ENCODE measurements at regions not wholly inside any gene's neighbourhood (a gene's known extent, or its start where the extent isn't known, plus 50 kb on each side); places are given as distances from the start of the nearest gene placed in this dataset.
"Not testable (repeated sequence)": the region's sequence is repeated elsewhere in the genome, so short reads cannot be mapped to it uniquely, and the experiment has no call there.

GRCh38 chr6:135555550-135555949 lies 58.0 kb upstream of the AHI1 start:
- DNase-seq (peak in 1 of 3 donors; percentile 2), ATAC-seq (ENCODE audit: insufficient read depth, low FRiP score) (no peak)

GRCh38 chr6:135557582-135557981 lies 60.0 kb upstream of the AHI1 start:
- no peaks in the 10 kb centered on the region for H3K9me3 ChIP-seq (ENCODE audit: control insufficient read depth in 4 of 4, insufficient read depth in 3 of 4, low read length in 3 of 4)
- H3K9ac ChIP-seq (ENCODE audit: insufficient read depth in 1 of 2, low read length in 2 of 2): no peak overlapping the region
- H3K27me3 ChIP-seq (ENCODE audit: control insufficient read depth in 3 of 3, insufficient read depth in 3 of 3, low read length in 2 of 3): no peaks in the 10 kb centered on the region
- no peak overlapping the region for H3K4me3 ChIP-seq
- no peaks in the 10 kb centered on the region for H3K4me1 ChIP-seq (ENCODE audit: control insufficient read depth in 5 of 5, insufficient read depth in 5 of 5, low read length in 5 of 5)
- no peaks in the 10 kb centered on the region for H3K36me3 ChIP-seq (ENCODE audit: control insufficient read depth in 4 of 4, insufficient read depth in 4 of 4, low read length in 4 of 4)
- H3K27ac ChIP-seq (ENCODE audit: low read depth in 1 of 2, low read length in 1 of 2): no peak overlapping the region
- no peak for TF ChIP-seq CTCF (IDR thresholded peaks at IDR 0.05; ENCODE audit: control extremely low read depth, extremely low read depth)
- 88 to 90% methylated on average over 2 of the region's 2 CpGs for WGBS, 2 donors
- DNase-seq (no peak), ATAC-seq (ENCODE audit: insufficient read depth, low FRiP score) (no peak)

More at GRCh38 chr6:135555550-135555949, 58.0 kb upstream of the AHI1 start:
- Histone ChIP-seq H3K27me3 (ENCODE audit: control insufficient read depth in 3 of 3, insufficient read depth in 3 of 3, low read length in 2 of 3) (no peaks in the 10 kb centered on the region), H3K4me3 (no peak overlapping the region), H3K4me1 (ENCODE audit: control insufficient read depth in 5 of 5, insufficient read depth in 5 of 5, low read length in 5 of 5) (no peaks in the 10 kb centered on the region), H3K9ac (ENCODE audit: insufficient read depth in 1 of 2, low read length in 2 of 2) (no peak overlapping the region), H3K9me3 (ENCODE audit: control insufficient read depth in 4 of 4, insufficient read depth in 3 of 4, low read length in 3 of 4) (no peaks in the 10 kb centered on the region), H3K27ac (ENCODE audit: low read depth in 1 of 2, low read length in 1 of 2) (no peak overlapping the region), H3K36me3 (ENCODE audit: control insufficient read depth in 4 of 4, insufficient read depth in 4 of 4, low read length in 4 of 4) (no peaks in the 10 kb centered on the region)
- 26 to 56% methylated on average over 4 of the region's 4 CpGs for WGBS, 2 donors
- TF ChIP-seq CTCF (IDR thresholded peaks at IDR 0.05; ENCODE audit: control extremely low read depth, extremely low read depth): no peak

DNA sequence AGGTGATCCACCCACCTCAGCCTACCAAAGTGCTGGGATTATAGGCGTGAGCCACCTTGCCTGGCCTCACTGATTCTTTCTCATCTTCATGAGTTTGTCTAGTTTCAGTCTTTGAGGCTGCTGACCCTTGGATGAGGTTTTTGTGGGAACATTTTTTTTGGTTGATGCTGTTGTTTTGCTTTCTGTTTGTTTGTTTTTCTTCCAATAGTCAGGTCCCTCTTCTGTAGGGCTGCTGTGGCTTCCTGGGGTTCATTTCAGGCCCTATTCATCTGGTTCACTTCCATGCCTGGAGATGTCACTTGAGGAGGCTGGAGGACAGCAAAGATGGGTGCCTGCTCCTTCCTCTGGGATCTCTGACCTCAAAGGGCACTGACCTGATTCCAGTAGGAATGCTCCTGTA lies 68.1 kb upstream of the AHI1 start:
- 90 to 96% methylated on average over 1 of the region's 1 CpG for WGBS, 2 donors

GRCh38 chr6:135566311-135567068 lies 69.0 kb upstream of the AHI1 start:
- no peak for TF ChIP-seq CTCF (IDR thresholded peaks at IDR 0.05; ENCODE audit: control extremely low read depth, extremely low read depth)
- 95 to 96% methylated on average over 7 of the region's 7 CpGs for WGBS, 2 donors

More for the DNA sequence above, 68.1 kb upstream of the AHI1 start:
- not testable (repeated sequence) for H3K27me3 ChIP-seq (ENCODE audit: control insufficient read depth in 3 of 3, insufficient read depth in 3 of 3, low read length in 2 of 3); ATAC-seq (ENCODE audit: insufficient read depth, low FRiP score); H3K9ac ChIP-seq (ENCODE audit: insufficient read depth in 1 of 2, low read length in 2 of 2); H3K27ac ChIP-seq (ENCODE audit: low read depth in 1 of 2, low read length in 1 of 2); DNase-seq; H3K4me1 ChIP-seq (ENCODE audit: control insufficient read depth in 5 of 5, insufficient read depth in 5 of 5, low read length in 5 of 5); H3K36me3 ChIP-seq (ENCODE audit: control insufficient read depth in 4 of 4, insufficient read depth in 4 of 4, low read length in 4 of 4); H3K9me3 ChIP-seq (ENCODE audit: control insufficient read depth in 4 of 4, insufficient read depth in 3 of 4, low read length in 3 of 4); H3K4me3 ChIP-seq

More at GRCh38 chr6:135566311-135567068, 69.0 kb upstream of the AHI1 start:
- no peak for DNase-seq
- Histone ChIP-seq H3K4me1 (ENCODE audit: control insufficient read depth in 5 of 5, insufficient read depth in 5 of 5, low read length in 5 of 5) (no peaks in the 10 kb centered on the region), H3K27ac (ENCODE audit: low read depth in 1 of 2, low read length in 1 of 2) (no peak overlapping the region), H3K36me3 (ENCODE audit: control insufficient read depth in 4 of 4, insufficient read depth in 4 of 4, low read length in 4 of 4) (no peaks in the 10 kb centered on the region), H3K9me3 (ENCODE audit: control insufficient read depth in 4 of 4, insufficient read depth in 3 of 4, low read length in 3 of 4) (no peaks in the 10 kb centered on the region), H3K27me3 (ENCODE audit: control insufficient read depth in 3 of 3, insufficient read depth in 3 of 3, low read length in 2 of 3) (no peaks in the 10 kb centered on the region), H3K9ac (ENCODE audit: insufficient read depth in 1 of 2, low read length in 2 of 2) (no peak overlapping the region), H3K4me3 (no peak overlapping the region)
- ATAC-seq (ENCODE audit: insufficient read depth, low FRiP score): no peak
